GM06990 (cell line): ENCODE measurements at regions not wholly inside any gene's neighbourhood (a gene's known extent, or its start where the extent isn't known, plus 50 kb on each side); places are given as distances from the start of the nearest gene placed in this dataset.

Experiments
- DNase-seq: peaks from one replicate; pipeline ENCODE4 v3.0.0-alpha.2; 2011; ENCODE audit not compliant: insufficient read length; ENCODE audit errors: extremely low read depth
- H3K27me3 ChIP-seq: replicated peaks from 2 replicates; pipeline ENCODE4 v1.6.0; 2011; ENCODE audit warnings: low read length; ENCODE audit not compliant: control insufficient read depth, insufficient read depth
- H3K36me3 ChIP-seq: 2 replicates; pipeline ENCODE4 v1.5.1; 2011; ENCODE audit warnings: low read length; ENCODE audit not compliant: control insufficient read depth, insufficient read depth
- H3K4me3 ChIP-seq: replicated peaks from 2 replicates; pipeline ENCODE4 v1.5.1; 2011; ENCODE audit warnings: low read depth, mild to moderate bottlenecking, control low read depth, low read length
- CTCF ChIP-seq: IDR thresholded peaks from 2 replicates; pipeline ENCODE4 v1.5.1; 2011; ENCODE audit warnings: low read length, control low read depth, mild to moderate bottlenecking, inconsistent platforms; ENCODE audit not compliant: insufficient read depth, poor library complexity, severe bottlenecking

- Histone ChIP-seq H3K27me3 (no peaks in the 10 kb centered on the region), H3K36me3 (no peaks in the 10 kb centered on the region), H3K4me3 (no peak overlapping the region)
- DNase-seq: no peak
- no peak for TF ChIP-seq CTCF
Observed at GRCh38 chrX:130974323-130974722, 71.3 kb upstream of the ENOX2 start.

GRCh38 chrX:130975947-130976346 lies 72.9 kb upstream of the ENOX2 start:
- Histone ChIP-seq H3K4me3 (no peak overlapping the region), H3K36me3 (no peaks in the 10 kb centered on the region), H3K27me3 (no peaks in the 10 kb centered on the region)
- peak; percentile 71 for TF ChIP-seq CTCF
- DNase-seq: peak; percentile 5

GRCh38 chrX:130981836-130982235 lies 76.3 kb upstream of the ARHGAP36 start:
- Histone ChIP-seq H3K4me3 (no peak overlapping the region), H3K27me3 (no peaks in the 10 kb centered on the region; the same call in 1 of the 2 replicates), H3K36me3 (no peaks in the 10 kb centered on the region)
- no peak for TF ChIP-seq CTCF
- DNase-seq: no peak

- no peak for DNase-seq
- Histone ChIP-seq H3K27me3 (peaks cover 1% of the 10 kb centered on the region; the same call in 1 of the 2 replicates), H3K36me3 (no peaks in the 10 kb centered on the region), H3K4me3 (no peak overlapping the region)
- TF ChIP-seq CTCF: no peak
Observed at GRCh38 chrX:130984782-130985181, 73.4 kb upstream of the ARHGAP36 start.

DNA sequence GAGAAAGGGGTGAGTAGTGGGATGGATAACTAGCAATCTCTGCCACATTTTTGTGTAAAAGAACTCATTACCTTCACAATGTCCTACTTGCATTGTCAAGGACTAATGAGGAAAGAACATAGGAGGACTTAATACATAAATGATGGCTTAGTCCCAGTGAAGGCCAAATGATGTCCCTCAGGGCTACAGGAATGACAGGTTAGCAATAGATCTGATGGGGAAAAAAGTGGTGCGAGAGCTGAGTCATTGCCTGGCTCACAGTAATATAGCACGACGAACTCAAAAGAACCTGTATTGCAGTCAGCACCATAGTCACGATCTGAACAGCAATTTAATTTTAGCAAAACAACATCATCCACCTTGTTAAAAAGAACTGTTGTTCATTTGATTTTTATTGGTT lies 70.9 kb upstream of the ARHGAP36 start:
- DNase-seq: no peak
- Histone ChIP-seq H3K4me3 (no peak overlapping the region), H3K36me3 (no peaks in the 10 kb centered on the region), H3K27me3 (peaks cover 1% of the 10 kb centered on the region; the same call in 1 of the 2 replicates)
- TF ChIP-seq CTCF: no peak

- H3K4me3 ChIP-seq: no peak overlapping the region
- no peak for TF ChIP-seq CTCF
- no peaks in the 10 kb centered on the region for H3K36me3 ChIP-seq
- H3K27me3 ChIP-seq: 0 out of 2 replicates have a peak, but pooled peaks cover 1% of the 10 kb centered on the region
- no peak for DNase-seq
Observed at GRCh38 chrX:130990723-130991122, 67.4 kb upstream of the ARHGAP36 start.
